GM23338 (cell line): ENCODE measurements at regions not wholly inside any gene's neighbourhood (a gene's known extent, or its start where the extent isn't known, plus 50 kb on each side); places are given as distances from the start of the nearest gene placed in this dataset.

Experiments
- ATAC-seq: fragments of 200-7000 bp; cut with Tn5 transposase; 3 replicates; pipeline ENCODE4 v1.9.1; 2020
- DNase-seq: peaks from one replicate; pipeline ENCODE4 v3.0.0-alpha.2; 2015; ENCODE audit warnings: low spot score
- H2AFZ ChIP-seq: fragments of 200-600 bp; sonication (generic); 2 replicates; pipeline ENCODE4 v1.8.0; 2016; ENCODE audit warnings: antibody characterized with exemption, mild to moderate bottlenecking, moderate library complexity
- H3F3A ChIP-seq: fragments of 200-600 bp; sonication (generic); replicated peaks from 2 replicates; pipeline ENCODE4 v1.8.0; 2017; ENCODE audit warnings: antibody characterized with exemption, mixed run types, low read depth
- H3K27ac ChIP-seq: fragments of 200-600 bp; sonication (generic); 2 replicates; pipeline ENCODE4 v1.6.1; 2016; ENCODE audit warnings: low read depth
- H3K27me3 ChIP-seq: fragments of 200-600 bp; sonication (generic); 2 replicates; pipeline ENCODE4 v1.8.0; 2016; ENCODE audit warnings: mild to moderate bottlenecking, mixed run types, moderate library complexity; ENCODE audit not compliant: insufficient read depth
- H3K36me3 ChIP-seq: fragments of 200-600 bp; sonication (generic); 2 replicates; pipeline ENCODE4 v1.8.0; 2016; ENCODE audit warnings: mild to moderate bottlenecking; ENCODE audit not compliant: insufficient read depth
- H3K4me1 ChIP-seq: fragments of 200-600 bp; sonication (generic); 2 replicates; pipeline ENCODE4 v1.8.0; 2016; ENCODE audit warnings: mild to moderate bottlenecking, moderate library complexity; ENCODE audit not compliant: insufficient read depth
- H3K4me2 ChIP-seq: fragments of 200-600 bp; sonication (generic); 2 replicates; pipeline ENCODE4 v1.7.1; 2017; ENCODE audit warnings: mixed run types
- H3K4me3 ChIP-seq: fragments of 200-600 bp; sonication (generic); 2 replicates; pipeline ENCODE4 v1.6.1; 2016; ENCODE audit warnings: mixed run types
- H3K79me2 ChIP-seq: fragments of 200-600 bp; sonication (generic); replicated peaks from 2 replicates; pipeline ENCODE4 v1.8.0; 2017; ENCODE audit warnings: mild to moderate bottlenecking; ENCODE audit not compliant: insufficient read depth
- H3K9me2 ChIP-seq: fragments of 200-600 bp; sonication (generic); 2 replicates; pipeline ENCODE4 v1.8.0; 2017; ENCODE audit not compliant: insufficient read depth
- H4K20me1 ChIP-seq: fragments of 200-600 bp; sonication (generic); replicated peaks from 2 replicates; pipeline ENCODE4 v1.8.0; 2017; ENCODE audit warnings: mild to moderate bottlenecking; ENCODE audit not compliant: insufficient read depth
- H3K27ac Mint-ChIP-seq: 2 replicates; pipeline ENCODE4 v1.8.0; 2020; ENCODE audit warnings: inconsistent platforms, mild to moderate bottlenecking, moderate library complexity, mixed read lengths
- H3K27me3 Mint-ChIP-seq: 3 replicates; pipeline ENCODE4 v1.8.0; 2022; ENCODE audit warnings: low read depth, mild to moderate bottlenecking, moderate library complexity, mixed read lengths, inconsistent platforms; ENCODE audit not compliant: insufficient read depth, poor library complexity
- H3K36me3 Mint-ChIP-seq: 3 replicates; pipeline ENCODE4 v1.8.0; 2021; ENCODE audit warnings: low read depth, mild to moderate bottlenecking, inconsistent platforms, moderate library complexity, mixed read lengths
- H3K4me1 Mint-ChIP-seq: 3 replicates; pipeline ENCODE4 v1.8.0; 2020; ENCODE audit warnings: mild to moderate bottlenecking, inconsistent platforms, mixed read lengths
- H3K4me3 Mint-ChIP-seq: 3 replicates; pipeline ENCODE4 v1.8.0; 2021; ENCODE audit warnings: moderate library complexity, mild to moderate bottlenecking, inconsistent platforms, mixed read lengths
- H3K9me3 Mint-ChIP-seq: 3 replicates; pipeline ENCODE4 v1.8.0; 2020; ENCODE audit warnings: moderate library complexity, mild to moderate bottlenecking, inconsistent platforms, mixed read lengths
- CREB1 ChIP-seq: fragments of 250-450 bp; sonication (Bioruptor Pico); IDR thresholded peaks from 2 replicates; pipeline ENCODE4 v1.5.0; 2020; ENCODE audit warnings: low read depth, mild to moderate bottlenecking, moderate library complexity
- ETS1 ChIP-seq: IDR thresholded peaks from 2 replicates; pipeline ENCODE4 v1.6.1; 2016; ENCODE audit warnings: antibody characterized with exemption
- EZH2 ChIP-seq: fragments of 200-600 bp; sonication (generic); IDR thresholded peaks from one replicate; pipeline ENCODE4 v1.8.0; 2017; ENCODE audit warnings: antibody characterized with exemption, mild to moderate bottlenecking, low read depth; ENCODE audit not compliant: unreplicated experiment
- EZH2phosphoT487 ChIP-seq: fragments of 200-600 bp; sonication (generic); IDR thresholded peaks from one replicate; pipeline ENCODE4 v1.8.1; 2018; ENCODE audit warnings: antibody characterized with exemption; ENCODE audit not compliant: unreplicated experiment
- JUNB ChIP-seq: IDR thresholded peaks from one replicate; pipeline ENCODE4 v1.6.1; 2016; ENCODE audit warnings: antibody characterized with exemption; ENCODE audit not compliant: unreplicated experiment
- NANOG ChIP-seq: IDR thresholded peaks from 2 replicates; pipeline ENCODE4 v1.6.1; 2016; ENCODE audit warnings: antibody characterized with exemption, borderline replicate concordance
- POLR2AphosphoS5 ChIP-seq: IDR thresholded peaks from 2 replicates; pipeline ENCODE4 v1.6.1; 2016; ENCODE audit warnings: antibody characterized with exemption, low read depth
- STAT1 ChIP-seq: IDR thresholded peaks from one replicate; pipeline ENCODE4 v1.6.1; 2016; ENCODE audit warnings: antibody characterized with exemption; ENCODE audit not compliant: unreplicated experiment
- ZNF114 ChIP-seq: fragments of 250-450 bp; sonication (Bioruptor Pico); IDR thresholded peaks from 2 replicates; pipeline ENCODE4 v1.5.0; 2020; ENCODE audit warnings: mild to moderate bottlenecking, moderate library complexity
- ZNF331 ChIP-seq: fragments of 250-450 bp; sonication (Bioruptor Pico); IDR thresholded peaks from 2 replicates; pipeline ENCODE4 v1.5.0; 2020; ENCODE audit warnings: low read depth, mild to moderate bottlenecking, moderate library complexity
- ZNF462 ChIP-seq: fragments of 250-450 bp; sonication (Bioruptor Pico); IDR thresholded peaks from 2 replicates; pipeline ENCODE4 v1.5.0; 2020; ENCODE audit warnings: mild to moderate bottlenecking, moderate library complexity
- TF ChIP-seq, protein P1 (sequence below), 2 experiments: fragments of 200-600 bp in 1 of 2; sonication (generic) in 1 of 2; conservative IDR thresholded peaks; 2 replicates each; pipeline versions ENCODE4 v1.5.1 to v1.6.1; 2016 to 2017; ENCODE audit warnings: antibody characterized with exemption in 2 of 2, low read depth in 2 of 2, mild to moderate bottlenecking in 2 of 2, moderate library complexity in 1 of 2
- TF ChIP-seq, protein P2 (sequence below): IDR thresholded peaks from one replicate; pipeline ENCODE4 v1.6.1; 2018; ENCODE audit warnings: antibody characterized with exemption; ENCODE audit not compliant: unreplicated experiment

- H3K79me2 ChIP-seq = no peaks in the 10 kb centered on the region
- Mint-ChIP-seq H3K4me1 (no peaks in the 10 kb centered on the region), H3K4me3 (no peak overlapping the region), H3K36me3 (peaks cover 2% of the 10 kb centered on the region; the same call in 1 of the 3 replicates), H3K27me3 (peaks cover 4% of the 10 kb centered on the region), H3K27ac (no peak overlapping the region), H3K9me3 (peaks cover 15% of the 10 kb centered on the region; the same call in 2 of the 3 replicates)
- H3K4me1 ChIP-seq = no peaks in the 10 kb centered on the region
- H3K4me2 ChIP-seq = no peak overlapping the region
- H3K9me2 ChIP-seq = 0 out of 2 replicates have a peak, but pooled peaks cover 5% of the 10 kb centered on the region
- no peak overlapping the region for H3K4me3 ChIP-seq
- H3K36me3 ChIP-seq = no peaks in the 10 kb centered on the region
- H2AFZ ChIP-seq = no peak overlapping the region
- DNase-seq (no peak), ATAC-seq (no peak)
- H3K27ac ChIP-seq = no peak overlapping the region
- H3K27me3 ChIP-seq = no peaks in the 10 kb centered on the region
- H4K20me1 ChIP-seq = no peaks in the 10 kb centered on the region
- TF ChIP-seq NANOG (no peak), ZNF331 (no peak), POLR2AphosphoS5 (no peak), STAT1 (no peak), ZNF114 (CRISPR knock-in tag) (no peak), ETS1 (no peak), CREB1 (CRISPR knock-in tag) (no peak), EZH2 (no peak), EZH2phosphoT487 (no peak), JUNB (no peak), ZNF462 (CRISPR knock-in tag) (no peak)
- TF ChIP-seq, protein P1, sequence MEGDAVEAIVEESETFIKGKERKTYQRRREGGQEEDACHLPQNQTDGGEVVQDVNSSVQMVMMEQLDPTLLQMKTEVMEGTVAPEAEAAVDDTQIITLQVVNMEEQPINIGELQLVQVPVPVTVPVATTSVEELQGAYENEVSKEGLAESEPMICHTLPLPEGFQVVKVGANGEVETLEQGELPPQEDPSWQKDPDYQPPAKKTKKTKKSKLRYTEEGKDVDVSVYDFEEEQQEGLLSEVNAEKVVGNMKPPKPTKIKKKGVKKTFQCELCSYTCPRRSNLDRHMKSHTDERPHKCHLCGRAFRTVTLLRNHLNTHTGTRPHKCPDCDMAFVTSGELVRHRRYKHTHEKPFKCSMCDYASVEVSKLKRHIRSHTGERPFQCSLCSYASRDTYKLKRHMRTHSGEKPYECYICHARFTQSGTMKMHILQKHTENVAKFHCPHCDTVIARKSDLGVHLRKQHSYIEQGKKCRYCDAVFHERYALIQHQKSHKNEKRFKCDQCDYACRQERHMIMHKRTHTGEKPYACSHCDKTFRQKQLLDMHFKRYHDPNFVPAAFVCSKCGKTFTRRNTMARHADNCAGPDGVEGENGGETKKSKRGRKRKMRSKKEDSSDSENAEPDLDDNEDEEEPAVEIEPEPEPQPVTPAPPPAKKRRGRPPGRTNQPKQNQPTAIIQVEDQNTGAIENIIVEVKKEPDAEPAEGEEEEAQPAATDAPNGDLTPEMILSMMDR (conservative IDR thresholded peaks at IDR 0.05; ENCODE audit: low read depth in 2 of 2) = no peak
- TF ChIP-seq, protein P2, sequence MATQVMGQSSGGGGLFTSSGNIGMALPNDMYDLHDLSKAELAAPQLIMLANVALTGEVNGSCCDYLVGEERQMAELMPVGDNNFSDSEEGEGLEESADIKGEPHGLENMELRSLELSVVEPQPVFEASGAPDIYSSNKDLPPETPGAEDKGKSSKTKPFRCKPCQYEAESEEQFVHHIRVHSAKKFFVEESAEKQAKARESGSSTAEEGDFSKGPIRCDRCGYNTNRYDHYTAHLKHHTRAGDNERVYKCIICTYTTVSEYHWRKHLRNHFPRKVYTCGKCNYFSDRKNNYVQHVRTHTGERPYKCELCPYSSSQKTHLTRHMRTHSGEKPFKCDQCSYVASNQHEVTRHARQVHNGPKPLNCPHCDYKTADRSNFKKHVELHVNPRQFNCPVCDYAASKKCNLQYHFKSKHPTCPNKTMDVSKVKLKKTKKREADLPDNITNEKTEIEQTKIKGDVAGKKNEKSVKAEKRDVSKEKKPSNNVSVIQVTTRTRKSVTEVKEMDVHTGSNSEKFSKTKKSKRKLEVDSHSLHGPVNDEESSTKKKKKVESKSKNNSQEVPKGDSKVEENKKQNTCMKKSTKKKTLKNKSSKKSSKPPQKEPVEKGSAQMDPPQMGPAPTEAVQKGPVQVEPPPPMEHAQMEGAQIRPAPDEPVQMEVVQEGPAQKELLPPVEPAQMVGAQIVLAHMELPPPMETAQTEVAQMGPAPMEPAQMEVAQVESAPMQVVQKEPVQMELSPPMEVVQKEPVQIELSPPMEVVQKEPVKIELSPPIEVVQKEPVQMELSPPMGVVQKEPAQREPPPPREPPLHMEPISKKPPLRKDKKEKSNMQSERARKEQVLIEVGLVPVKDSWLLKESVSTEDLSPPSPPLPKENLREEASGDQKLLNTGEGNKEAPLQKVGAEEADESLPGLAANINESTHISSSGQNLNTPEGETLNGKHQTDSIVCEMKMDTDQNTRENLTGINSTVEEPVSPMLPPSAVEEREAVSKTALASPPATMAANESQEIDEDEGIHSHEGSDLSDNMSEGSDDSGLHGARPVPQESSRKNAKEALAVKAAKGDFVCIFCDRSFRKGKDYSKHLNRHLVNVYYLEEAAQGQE = no peak
- H3F3A ChIP-seq = no peaks in the 10 kb centered on the region
Observed at GRCh38 chr5:7000310-7000709, 287.1 kb downstream of the TENT4A start.
